Osteocyte (in vitro differentiated cells): ENCODE measurements at regions not wholly inside any gene's neighbourhood (a gene's known extent, or its start where the extent isn't known, plus 50 kb on each side); places are given as distances from the start of the nearest gene placed in this dataset.

ENCODE experiments used
- DNase-seq: peaks from one replicate; pipeline ENCODE4 v3.0.0; 2021; ENCODE audit warnings: mixed read lengths; ENCODE audit not compliant: unreplicated experiment; ENCODE audit errors: extremely low spot score
- H3K27ac Mint-ChIP-seq: one replicate; pipeline ENCODE4 v1.8.0; 2021; ENCODE audit warnings: mild to moderate bottlenecking, mixed read lengths; ENCODE audit not compliant: unreplicated experiment
- H3K27me3 Mint-ChIP-seq: one replicate; pipeline ENCODE4 v1.8.0; 2021; ENCODE audit warnings: mixed read lengths; ENCODE audit not compliant: unreplicated experiment
- H3K36me3 Mint-ChIP-seq: one replicate; pipeline ENCODE4 v1.8.0; 2021; ENCODE audit warnings: mixed read lengths; ENCODE audit not compliant: unreplicated experiment
- H3K4me1 Mint-ChIP-seq: one replicate; pipeline ENCODE4 v1.8.0; 2021; ENCODE audit warnings: mixed read lengths; ENCODE audit not compliant: unreplicated experiment
- H3K4me3 Mint-ChIP-seq: one replicate; pipeline ENCODE4 v1.8.0; 2021; ENCODE audit warnings: mild to moderate bottlenecking, moderate library complexity, mixed read lengths; ENCODE audit not compliant: unreplicated experiment
- H3K9me3 Mint-ChIP-seq: one replicate; pipeline ENCODE4 v1.8.0; 2021; ENCODE audit warnings: mixed read lengths; ENCODE audit not compliant: unreplicated experiment
- CTCF ChIP-seq: fragments of 200-600 bp; sonication (generic); IDR thresholded peaks from 2 replicates; pipeline ENCODE4 v1.5.0; 2021; ENCODE audit warnings: antibody characterized with exemption, mild to moderate bottlenecking, moderate library complexity

DNA sequence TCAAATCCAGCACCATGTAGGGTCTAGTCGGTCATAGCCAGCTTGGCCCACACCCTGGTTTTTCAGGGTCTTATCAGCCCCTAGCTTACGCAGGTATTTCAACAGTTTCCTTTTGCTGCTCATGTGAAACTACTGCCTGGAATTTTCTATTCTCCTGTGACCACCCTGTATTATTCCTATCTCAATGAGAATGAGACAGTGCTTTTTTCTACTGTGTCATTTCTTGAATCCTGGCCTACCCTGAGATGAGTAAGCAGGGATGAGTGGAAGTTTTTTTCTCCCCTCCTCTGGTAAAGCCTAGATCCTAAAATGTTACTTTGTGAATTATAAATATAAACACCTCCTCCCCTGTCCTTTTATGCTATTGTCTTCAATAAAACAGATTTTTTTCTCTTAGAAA is 62.7 kb upstream of the ARID2 start:
- H3K27me3 Mint-ChIP-seq, result peaks cover 47% of the 10 kb centered on the region
- H3K4me1 Mint-ChIP-seq, result peaks cover 3% of the 10 kb centered on the region
- H3K9me3 Mint-ChIP-seq, result no peaks in the 10 kb centered on the region
- no peaks in the 10 kb centered on the region for H3K36me3 Mint-ChIP-seq
- no peak overlapping the region for H3K4me3 Mint-ChIP-seq
- H3K27ac Mint-ChIP-seq, result no peak overlapping the region
- DNase-seq, result no peak
- no peak for TF ChIP-seq CTCF

GRCh38 chr12:45667761-45668160 is 61.7 kb upstream of the ARID2 start:
- Mint-ChIP-seq H3K36me3 (no peaks in the 10 kb centered on the region), H3K9me3 (no peaks in the 10 kb centered on the region), H3K4me3 (no peak overlapping the region), H3K27me3 (peaks cover 40% of the 10 kb centered on the region), H3K4me1 (peaks cover 3% of the 10 kb centered on the region), H3K27ac (no peak overlapping the region)
- DNase-seq, result no peak
- TF ChIP-seq CTCF, result no peak

DNA sequence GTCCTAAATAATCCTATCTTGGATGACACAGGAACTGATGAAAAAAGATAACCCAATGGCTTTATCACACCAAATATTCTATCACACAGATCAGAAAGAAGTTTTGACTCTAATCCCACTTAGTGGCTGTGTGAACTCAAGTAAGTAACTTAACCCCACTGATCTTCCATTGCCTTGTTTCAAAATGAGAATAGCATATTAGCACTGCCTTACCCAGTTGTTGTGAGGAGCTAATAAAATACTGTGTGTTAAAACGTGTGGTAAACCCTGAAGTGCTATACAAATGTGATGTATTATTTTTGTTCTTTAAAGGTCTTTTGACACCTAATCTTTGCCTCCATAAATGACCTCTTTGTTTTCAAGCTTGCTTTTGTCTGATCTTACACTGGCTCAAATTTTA is 60.9 kb upstream of the ARID2 start:
- Mint-ChIP-seq H3K27me3 (peaks cover 35% of the 10 kb centered on the region), H3K4me3 (no peak overlapping the region), H3K4me1 (peaks cover 3% of the 10 kb centered on the region), H3K36me3 (no peaks in the 10 kb centered on the region), H3K27ac (no peak overlapping the region), H3K9me3 (no peaks in the 10 kb centered on the region)
- no peak for TF ChIP-seq CTCF
- DNase-seq, result no peak

DNA sequence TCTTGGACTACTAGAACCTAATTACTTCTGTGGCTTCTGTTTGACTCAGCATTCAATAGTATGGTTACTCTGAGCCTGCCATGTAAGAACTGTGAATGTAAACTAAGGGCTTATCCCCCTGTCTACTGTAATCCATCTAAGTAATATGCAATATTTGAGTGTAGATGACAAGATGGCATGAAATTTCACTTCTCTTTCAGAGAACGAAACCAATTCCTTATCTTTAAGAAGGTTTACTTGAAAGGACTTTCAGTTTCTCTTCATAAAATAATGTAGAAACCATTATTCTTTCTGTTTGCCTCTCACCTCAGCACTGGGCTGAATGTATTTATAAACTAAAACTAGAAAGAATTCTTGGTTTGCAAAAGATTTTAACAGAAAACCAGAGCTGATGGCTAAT is 60.4 kb upstream of the ARID2 start:
- H3K27ac Mint-ChIP-seq, result no peak overlapping the region
- H3K36me3 Mint-ChIP-seq, result no peaks in the 10 kb centered on the region
- DNase-seq, result no peak
- TF ChIP-seq CTCF, result no peak
- peaks cover 31% of the 10 kb centered on the region for H3K27me3 Mint-ChIP-seq
- H3K4me1 Mint-ChIP-seq, result peaks cover 3% of the 10 kb centered on the region
- H3K9me3 Mint-ChIP-seq, result no peaks in the 10 kb centered on the region
- no peak overlapping the region for H3K4me3 Mint-ChIP-seq

GRCh38 chr12:45669792-45670191 is 59.7 kb upstream of the ARID2 start:
- no peak overlapping the region for H3K27ac Mint-ChIP-seq
- H3K36me3 Mint-ChIP-seq, result no peaks in the 10 kb centered on the region
- TF ChIP-seq CTCF, result no peak
- no peak for DNase-seq
- H3K27me3 Mint-ChIP-seq, result peaks cover 24% of the 10 kb centered on the region
- H3K9me3 Mint-ChIP-seq, result no peaks in the 10 kb centered on the region
- H3K4me1 Mint-ChIP-seq, result peaks cover 3% of the 10 kb centered on the region
- H3K4me3 Mint-ChIP-seq, result no peak overlapping the region
